Trophoblast cell (in vitro differentiated cells and primary cell): ENCODE measurements at regions not wholly inside any gene's neighbourhood (a gene's known extent, or its start where the extent isn't known, plus 50 kb on each side); places are given as distances from the start of the nearest gene placed in this dataset.

ENCODE experiments used
- DNase-seq, 2 donors: peaks; one replicate each; pipeline ENCODE4 v3.0.0-alpha.2; 2016
- H2AFZ ChIP-seq: 2 replicates; pipeline ENCODE4 v1.6.1; 2013; ENCODE audit warnings: low read length, moderate library complexity, mild to moderate bottlenecking; ENCODE audit not compliant: insufficient read depth, poor library complexity
- H2AK5ac ChIP-seq: 2 replicates; pipeline ENCODE4 v1.6.1; 2013; ENCODE audit warnings: mild to moderate bottlenecking, low read length
- H2BK120ac ChIP-seq: 2 replicates; pipeline ENCODE4 v1.6.1; 2013; ENCODE audit warnings: low read length, mild to moderate bottlenecking, moderate library complexity; ENCODE audit not compliant: insufficient read depth, poor library complexity
- H2BK12ac ChIP-seq: 2 replicates; pipeline ENCODE4 v1.6.1; 2013; ENCODE audit warnings: mild to moderate bottlenecking, low read length, moderate library complexity
- H2BK5ac ChIP-seq: 2 replicates; pipeline ENCODE4 v1.6.1; 2013; ENCODE audit warnings: low read length, low read depth, moderate library complexity, mild to moderate bottlenecking; ENCODE audit not compliant: poor library complexity
- H3K14ac ChIP-seq: 2 replicates; pipeline ENCODE4 v1.6.1; 2013; ENCODE audit warnings: mild to moderate bottlenecking, low read length
- H3K18ac ChIP-seq: 2 replicates; pipeline ENCODE4 v1.6.1; 2013; ENCODE audit warnings: mild to moderate bottlenecking, low read length
- H3K23ac ChIP-seq: 2 replicates; pipeline ENCODE4 v1.6.1; 2013; ENCODE audit warnings: low read length
- H3K27ac ChIP-seq: 2 replicates; pipeline ENCODE4 v1.5.1; 2013; ENCODE audit warnings: low read depth, mild to moderate bottlenecking, inconsistent platforms, low read length, moderate library complexity
- H3K27me3 ChIP-seq: 2 replicates; pipeline ENCODE4 v1.6.1; 2013; ENCODE audit warnings: inconsistent platforms, mild to moderate bottlenecking, low read length, moderate library complexity; ENCODE audit not compliant: insufficient read depth
- H3K36me3 ChIP-seq, 2 experiments: 1 replicate in 1 of 2; 2 replicates in 1 of 2; pipeline ENCODE4 v1.6.1; 2013; ENCODE audit warnings: low read length in 2 of 2, mild to moderate bottlenecking in 2 of 2, moderate library complexity in 1 of 2; ENCODE audit not compliant: insufficient read depth in 2 of 2, control insufficient read depth in 1 of 2
- H3K4ac ChIP-seq: 2 replicates; pipeline ENCODE4 v1.6.1; 2013; ENCODE audit warnings: low read depth, mild to moderate bottlenecking, low read length, moderate library complexity
- H3K4me1 ChIP-seq, 2 experiments: 1 replicate in 1 of 2; 2 replicates in 1 of 2; pipeline ENCODE4 v1.6.1; 2013; ENCODE audit warnings: low read length in 2 of 2, mild to moderate bottlenecking in 2 of 2, moderate library complexity in 1 of 2; ENCODE audit not compliant: insufficient read depth in 2 of 2, control insufficient read depth in 1 of 2
- H3K4me2 ChIP-seq: 2 replicates; pipeline ENCODE4 v1.6.1; 2013; ENCODE audit warnings: inconsistent platforms, mild to moderate bottlenecking, low read length, moderate library complexity
- H3K4me3 ChIP-seq: 2 replicates; pipeline ENCODE4 v1.5.1; 2013; ENCODE audit warnings: mild to moderate bottlenecking, low read depth, low read length, inconsistent platforms
- H3K79me1 ChIP-seq: one replicate; pipeline ENCODE4 v1.6.1; 2013; ENCODE audit warnings: low read length
- H3K79me2 ChIP-seq: 2 replicates; pipeline ENCODE4 v1.6.1; 2013; ENCODE audit warnings: low read length, mild to moderate bottlenecking; ENCODE audit not compliant: control insufficient read depth, insufficient read depth, poor library complexity
- H3K9ac ChIP-seq: 2 replicates; pipeline ENCODE4 v1.6.1; 2013; ENCODE audit warnings: mild to moderate bottlenecking, low read length
- H3K9me3 ChIP-seq: 2 replicates; pipeline ENCODE4 v1.6.1; 2013; ENCODE audit warnings: low read depth, mild to moderate bottlenecking, control low read depth, inconsistent platforms, low read length; ENCODE audit not compliant: insufficient read depth
- H4K12ac ChIP-seq: 2 replicates; pipeline ENCODE4 v1.6.1; 2013; ENCODE audit warnings: low read depth, mild to moderate bottlenecking, low read length, moderate library complexity
- H4K8ac ChIP-seq: 2 replicates; pipeline ENCODE4 v1.6.1; 2013; ENCODE audit warnings: low read depth, mild to moderate bottlenecking, low read length, moderate library complexity
- H4K91ac ChIP-seq: one replicate; pipeline ENCODE4 v1.6.1; 2013; ENCODE audit warnings: low read depth, mild to moderate bottlenecking, low read length, moderate library complexity
- WGBS: extraction: QIAGEN DNeasy Blood & Tissue Kit; methylation state at CpG from one replicate; pipeline ENCODE4 v1.1.7; 2013; ENCODE audit warnings: missing lambda C conversion rate; ENCODE audit not compliant: insufficient read length, insufficient coverage; ENCODE audit errors: extremely low coverage; 5-methylcytosine and 5-hydroxymethylcytosine counted together

DNA sequence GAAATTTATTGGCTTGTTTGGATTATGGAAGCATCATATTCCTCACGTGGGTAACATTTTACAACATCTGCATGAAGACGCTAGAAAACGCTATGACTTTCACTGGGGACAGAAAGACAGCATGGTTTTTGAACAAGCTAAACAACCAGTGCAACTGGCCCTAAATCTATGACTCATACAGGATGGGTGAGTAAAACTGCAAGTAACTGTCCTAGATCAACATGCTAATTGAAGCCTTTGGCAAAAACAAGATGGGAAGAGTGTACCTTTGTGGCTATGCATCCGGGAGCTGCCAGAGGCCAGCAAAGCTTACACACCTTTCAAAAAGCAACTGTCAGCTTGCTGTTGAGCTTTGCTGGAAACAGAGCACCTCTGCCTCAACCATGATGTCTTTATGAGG, 1096.0 kb upstream of the DDX18 start:
- Histone ChIP-seq H3K4me1 (no peaks in the 10 kb centered on the region), H3K4ac (no peak overlapping the region), H2BK120ac (no peak overlapping the region), H3K23ac (no peak overlapping the region), H3K79me1 (no peaks in the 10 kb centered on the region), H4K91ac (no peak overlapping the region), H3K27me3 (no peaks in the 10 kb centered on the region), H2BK12ac (no peak overlapping the region), H2BK5ac (no peak overlapping the region), H3K14ac (no peak overlapping the region), H3K36me3 (no peaks in the 10 kb centered on the region), H4K12ac (no peak overlapping the region), H3K18ac (no peak overlapping the region), H3K79me2 (no peaks in the 10 kb centered on the region), H3K9me3 (no peaks in the 10 kb centered on the region), H4K8ac (no peak overlapping the region), H2AFZ (no peak overlapping the region), H3K27ac (no peak overlapping the region), H3K4me2 (no peak overlapping the region), H3K4me3 (no peak overlapping the region), H3K9ac (no peak overlapping the region), H2AK5ac (no peak overlapping the region)
- no peak for DNase-seq
- no CpG with 5 or more reads among the region's 4 CpGs for WGBS

DNA sequence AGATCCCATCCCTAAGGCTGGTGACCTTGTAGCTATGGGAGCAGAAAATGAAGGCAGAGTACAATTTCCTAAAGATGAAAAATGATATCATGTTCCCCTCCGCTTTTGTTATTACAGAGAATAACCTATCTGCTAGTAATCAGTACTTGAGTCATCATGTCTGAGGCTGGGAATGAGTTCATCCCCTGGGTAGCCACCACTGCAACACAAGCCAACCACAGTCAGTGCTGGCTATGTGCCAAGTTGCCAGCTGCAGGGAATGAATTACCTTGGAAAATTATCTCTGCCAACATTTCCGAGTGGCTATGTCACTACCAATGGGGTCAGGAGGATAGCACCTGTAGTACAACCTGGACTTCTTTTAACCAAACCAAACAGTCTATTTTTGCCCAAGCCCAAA, 1094.7 kb upstream of the DDX18 start:
- no peak overlapping the region for H3K9ac ChIP-seq
- H3K36me3 ChIP-seq: no peaks in the 10 kb centered on the region
- H3K9me3 ChIP-seq: no peaks in the 10 kb centered on the region
- no peak for DNase-seq
- no peak overlapping the region for H2BK12ac ChIP-seq
- no peaks in the 10 kb centered on the region for H3K79me1 ChIP-seq
- H4K8ac ChIP-seq: no peak overlapping the region
- no peak overlapping the region for H2AK5ac ChIP-seq
- no peak overlapping the region for H3K27ac ChIP-seq
- H3K18ac ChIP-seq: no peak overlapping the region
- no peaks in the 10 kb centered on the region for H3K79me2 ChIP-seq
- H3K27me3 ChIP-seq: no peaks in the 10 kb centered on the region
- no peak overlapping the region for H2AFZ ChIP-seq
- WGBS: no CpG with 5 or more reads among the region's 2 CpGs
- H3K4me3 ChIP-seq: no peak overlapping the region
- no peak overlapping the region for H3K4me2 ChIP-seq
- H4K91ac ChIP-seq: no peak overlapping the region
- no peak overlapping the region for H4K12ac ChIP-seq
- H2BK5ac ChIP-seq: no peak overlapping the region
- H3K23ac ChIP-seq: no peak overlapping the region
- no peaks in the 10 kb centered on the region for H3K4me1 ChIP-seq
- H3K14ac ChIP-seq: no peak overlapping the region
- no peak overlapping the region for H3K4ac ChIP-seq
- no peak overlapping the region for H2BK120ac ChIP-seq

DNA sequence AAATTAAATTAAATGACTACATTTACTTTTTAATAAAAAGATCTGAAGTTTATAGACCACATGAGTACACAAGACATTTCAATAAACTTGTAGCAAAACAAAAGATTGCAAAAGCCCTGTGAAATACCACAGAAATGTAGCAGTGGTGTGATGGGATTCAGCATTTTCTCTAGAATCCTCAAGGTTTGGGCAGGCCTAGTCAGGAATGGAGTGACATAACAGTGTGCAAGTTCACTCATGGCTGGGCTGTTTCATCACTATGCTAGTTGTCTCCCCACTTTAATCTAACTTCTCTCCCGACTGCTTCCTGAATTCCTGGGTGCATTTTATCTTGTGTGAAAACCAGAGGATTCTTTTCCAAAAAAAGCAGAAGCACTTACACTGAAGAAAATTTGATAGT, 1089.9 kb upstream of the DDX18 start:
- H4K8ac ChIP-seq: no peak overlapping the region
- H2BK120ac ChIP-seq: no peak overlapping the region
- no peak overlapping the region for H3K14ac ChIP-seq
- H3K23ac ChIP-seq: no peak overlapping the region
- no CpG with 5 or more reads among the region's 1 CpG for WGBS
- H3K4me1 ChIP-seq: no peaks in the 10 kb centered on the region
- H3K18ac ChIP-seq: no peak overlapping the region
- H2AFZ ChIP-seq: no peak overlapping the region
- no peak overlapping the region for H3K4ac ChIP-seq
- no peaks in the 10 kb centered on the region for H3K36me3 ChIP-seq
- no peak overlapping the region for H2BK12ac ChIP-seq
- H3K27me3 ChIP-seq: no peaks in the 10 kb centered on the region
- H2AK5ac ChIP-seq: no peak overlapping the region
- H3K27ac ChIP-seq: no peak overlapping the region
- no peak for DNase-seq
- no peak overlapping the region for H4K12ac ChIP-seq
- H3K4me3 ChIP-seq: no peak overlapping the region
- H2BK5ac ChIP-seq: no peak overlapping the region
- no peak overlapping the region for H3K9ac ChIP-seq
- no peaks in the 10 kb centered on the region for H3K9me3 ChIP-seq
- H3K4me2 ChIP-seq: no peak overlapping the region
- H4K91ac ChIP-seq: no peak overlapping the region
- no peaks in the 10 kb centered on the region for H3K79me2 ChIP-seq
- H3K79me1 ChIP-seq: no peaks in the 10 kb centered on the region

DNA sequence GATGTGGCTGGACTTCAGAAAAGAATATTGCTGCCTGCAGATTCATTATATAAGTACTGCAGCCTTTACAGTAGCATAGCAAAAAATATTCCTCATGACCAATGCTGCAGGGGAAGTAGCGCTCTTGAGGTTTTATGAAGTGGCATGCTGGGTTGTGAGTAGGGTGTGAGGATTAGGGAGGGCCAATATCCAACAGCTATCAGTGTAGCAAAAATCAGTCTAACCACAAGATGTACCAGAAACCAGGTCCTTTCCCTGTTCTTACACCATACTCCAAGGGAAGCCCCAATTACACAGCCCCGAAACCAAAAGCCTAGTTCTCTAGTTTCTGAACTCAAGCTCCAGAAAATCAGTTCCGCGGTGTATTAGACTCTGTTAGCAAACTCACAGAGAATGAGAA, 1082.2 kb upstream of the DDX18 start:
- Histone ChIP-seq H3K79me1 (no peaks in the 10 kb centered on the region), H3K27me3 (no peaks in the 10 kb centered on the region), H4K8ac (no peak overlapping the region), H2BK5ac (no peak overlapping the region), H3K4me1 (no peaks in the 10 kb centered on the region), H2AFZ (no peak overlapping the region), H3K27ac (no peak overlapping the region), H3K4ac (no peak overlapping the region), H3K9ac (no peak overlapping the region), H3K9me3 (no peaks in the 10 kb centered on the region), H3K4me3 (no peak overlapping the region), H2BK120ac (no peak overlapping the region), H2BK12ac (no peak overlapping the region), H3K18ac (no peak overlapping the region), H2AK5ac (no peak overlapping the region), H3K36me3 (no peaks in the 10 kb centered on the region), H4K12ac (no peak overlapping the region), H3K4me2 (no peak overlapping the region), H3K23ac (no peak overlapping the region), H3K79me2 (no peaks in the 10 kb centered on the region), H4K91ac (no peak overlapping the region), H3K14ac (no peak overlapping the region)
- DNase-seq: no peak
- no CpG with 5 or more reads among the region's 4 CpGs for WGBS
